OCI-LY3 (cell line): ENCODE measurements at regions not wholly inside any gene's neighbourhood (a gene's known extent, or its start where the extent isn't known, plus 50 kb on each side); places are given as distances from the start of the nearest gene placed in this dataset.
"Not testable (repeated sequence)": the region's sequence is repeated elsewhere in the genome, so short reads cannot be mapped to it uniquely, and the experiment has no call there.

Experiments used
- H2AFZ ChIP-seq: fragments of 200-600, 300-600 bp; shearing (Covaris generic); 2 replicates; pipeline ENCODE4 v1.6.0; 2014; ENCODE audit warnings: antibody characterized with exemption, low read depth, low read length
- H3K27ac ChIP-seq: fragments of 200-600, 300-600 bp; sonication (generic); 2 replicates; pipeline ENCODE4 v1.5.1; 2014; ENCODE audit warnings: mild to moderate bottlenecking, low read length, moderate library complexity, mixed read lengths
- H3K27me3 ChIP-seq: fragments of 200-600, 300-600 bp; sonication (generic); 2 replicates; pipeline ENCODE4 v1.6.1; 2014; ENCODE audit warnings: low read depth, low read length, mixed read lengths
- H3K36me3 ChIP-seq: fragments of 200-600, 300-600 bp; sonication (generic); replicated peaks from 2 replicates; pipeline ENCODE3; 2014; ENCODE audit warnings: low read depth, low read length, mixed read lengths
- H3K4me1 ChIP-seq: fragments of 300-600, 200-600 bp; sonication (generic); 2 replicates; pipeline ENCODE4 v1.6.1; 2014; ENCODE audit warnings: low read length, mixed read lengths
- H3K4me2 ChIP-seq: fragments of 200-600, 300-600 bp; sonication (generic); 2 replicates; pipeline ENCODE4 v1.6.1; 2014; ENCODE audit warnings: low read length, mixed read lengths
- H3K4me3 ChIP-seq: fragments of 300-600, 200-600 bp; sonication (generic); 2 replicates; pipeline ENCODE4 v1.5.1; 2014; ENCODE audit warnings: antibody characterized with exemption, mild to moderate bottlenecking, low read length, moderate library complexity
- H3K79me2 ChIP-seq: fragments of 300-600, 200-600 bp; shearing (Covaris generic); 2 replicates; pipeline ENCODE4 v1.6.1; 2014; ENCODE audit warnings: mild to moderate bottlenecking, low read length, mixed read lengths
- H3K9ac ChIP-seq: fragments of 300-600, 200-600 bp; shearing (Covaris generic); 2 replicates; pipeline ENCODE4 v1.6.0; 2014; ENCODE audit warnings: mild to moderate bottlenecking, low read length, moderate library complexity
- H3K9me3 ChIP-seq: fragments of 200-600, 300-600 bp; shearing (Covaris generic); 2 replicates; pipeline ENCODE4 v1.6.1; 2014; ENCODE audit warnings: low read length, mixed read lengths; ENCODE audit not compliant: insufficient read depth
- H4K20me1 ChIP-seq: fragments of 200-600, 300-600 bp; sonication (generic); 2 replicates; pipeline ENCODE4 v1.6.1; 2016; ENCODE audit warnings: low read length, mixed read lengths; ENCODE audit not compliant: insufficient read depth
- CTCF ChIP-seq: fragments of 200-600, 300-600 bp; sonication (generic); IDR thresholded peaks from 2 replicates; pipeline ENCODE4 v1.5.1; 2014; ENCODE audit warnings: antibody characterized with exemption, low read length, low read depth
- EZH2phosphoT487 ChIP-seq: fragments of 200-600 bp; shearing (Covaris generic); IDR thresholded peaks from 2 replicates; pipeline ENCODE4 v1.6.1; 2018; ENCODE audit warnings: antibody characterized with exemption, mixed run types, low read depth

- Histone ChIP-seq H3K27ac (no peak overlapping the region), H3K9ac (no peak overlapping the region), H3K4me3 (no peak overlapping the region), H3K79me2 (no peaks in the 10 kb centered on the region), H3K9me3 (no peaks in the 10 kb centered on the region), H4K20me1 (no peaks in the 10 kb centered on the region), H3K36me3 (no peaks in the 10 kb centered on the region), H2AFZ (no peak overlapping the region), H3K4me2 (no peak overlapping the region), H3K4me1 (no peaks in the 10 kb centered on the region), H3K27me3 (peaks cover 24% of the 10 kb centered on the region)
- no peak for TF ChIP-seq CTCF
- TF ChIP-seq EZH2phosphoT487, result no peak
These were observed 68.4 kb downstream of the RPL22L1 start for GRCh38 chr3:170801597-170801996.

DNA sequence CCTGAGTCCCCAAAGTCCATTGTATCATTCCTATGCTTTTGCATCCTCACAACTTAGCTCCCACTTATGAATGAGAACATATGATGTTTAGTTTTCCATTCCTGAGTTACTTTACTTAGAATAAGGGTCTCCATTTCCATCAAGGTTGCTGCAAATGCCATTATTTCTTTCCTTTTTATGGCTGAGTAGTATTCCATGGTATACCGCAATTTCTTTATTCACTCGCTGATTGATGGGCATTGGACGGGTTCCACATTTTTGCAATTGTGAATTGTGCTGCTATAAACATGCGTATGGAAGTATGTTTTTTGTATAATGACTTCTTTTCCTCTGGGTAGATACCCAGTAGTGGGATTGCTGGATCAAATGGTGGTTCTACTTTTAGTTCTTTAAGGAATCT lies 69.7 kb downstream of the RPL22L1 start:
- not testable (repeated sequence) for H3K9me3 ChIP-seq, H3K79me2 ChIP-seq, H3K27ac ChIP-seq, H3K9ac ChIP-seq, H3K4me3 ChIP-seq, H3K4me1 ChIP-seq, H3K4me2 ChIP-seq, H3K36me3 ChIP-seq, H4K20me1 ChIP-seq, H2AFZ ChIP-seq
- peaks cover 20% of the 10 kb centered on the region for H3K27me3 ChIP-seq

- no peaks in the 10 kb centered on the region for H3K4me1 ChIP-seq
- H3K9ac ChIP-seq, result no peak overlapping the region
- H3K4me2 ChIP-seq, result no peak overlapping the region
- H3K27me3 ChIP-seq, result peaks cover 17% of the 10 kb centered on the region
- no peaks in the 10 kb centered on the region for H3K79me2 ChIP-seq
- H4K20me1 ChIP-seq, result no peaks in the 10 kb centered on the region
- no peaks in the 10 kb centered on the region for H3K9me3 ChIP-seq
- TF ChIP-seq EZH2phosphoT487 (no peak), CTCF (no peak)
- H3K4me3 ChIP-seq, result no peak overlapping the region
- H3K27ac ChIP-seq, result no peak overlapping the region
- no peaks in the 10 kb centered on the region for H3K36me3 ChIP-seq
- no peak overlapping the region for H2AFZ ChIP-seq
These were observed 71.0 kb downstream of the RPL22L1 start for GRCh38 chr3:170799009-170799408.

DNA sequence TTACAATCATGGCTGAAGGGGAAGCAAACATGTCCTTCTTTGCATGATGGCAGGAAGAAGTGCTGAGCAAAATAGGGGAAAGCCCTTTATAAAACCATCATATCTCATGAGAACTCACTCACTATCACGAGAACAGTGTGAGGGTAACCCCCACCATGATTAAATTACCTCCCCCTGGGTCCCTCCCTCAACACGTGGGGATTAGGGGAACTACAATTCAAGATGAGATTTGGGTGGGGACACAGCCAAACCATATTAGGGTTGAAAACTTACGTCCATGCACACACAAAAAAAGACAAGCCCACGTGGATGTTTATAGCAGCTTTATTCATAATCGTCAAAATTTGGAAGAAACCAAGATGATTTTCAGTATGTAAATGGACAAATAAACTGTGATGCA lies 72.3 kb downstream of the RPL22L1 start:
- TF ChIP-seq EZH2phosphoT487, result no peak
- TF ChIP-seq CTCF, result no peak
- no peaks in the 10 kb centered on the region for H3K79me2 ChIP-seq
- no peaks in the 10 kb centered on the region for H3K9me3 ChIP-seq
- no peak overlapping the region for H3K27ac ChIP-seq
- no peaks in the 10 kb centered on the region for H4K20me1 ChIP-seq
- H3K4me2 ChIP-seq, result no peak overlapping the region
- H3K4me3 ChIP-seq, result no peak overlapping the region
- H3K36me3 ChIP-seq, result no peaks in the 10 kb centered on the region
- H3K9ac ChIP-seq, result no peak overlapping the region
- H3K27me3 ChIP-seq, result peaks cover 16% of the 10 kb centered on the region
- H2AFZ ChIP-seq, result no peak overlapping the region
- no peaks in the 10 kb centered on the region for H3K4me1 ChIP-seq

- H2AFZ ChIP-seq, result no peak overlapping the region
- TF ChIP-seq CTCF, result no peak
- no peak for TF ChIP-seq EZH2phosphoT487
These were observed 77.5 kb downstream of the RPL22L1 start for GRCh38 chr3:170792471-170792870.

More at GRCh38 chr3:170792471-170792870, 77.5 kb downstream of the RPL22L1 start:
- Histone ChIP-seq H3K27me3 (peaks cover 10% of the 10 kb centered on the region; the same call in 1 of the 2 replicates), H3K9ac (no peak overlapping the region), H3K79me2 (no peaks in the 10 kb centered on the region), H3K4me3 (no peak overlapping the region), H4K20me1 (no peaks in the 10 kb centered on the region), H3K4me2 (no peak overlapping the region), H3K36me3 (no peaks in the 10 kb centered on the region), H3K27ac (no peak overlapping the region), H3K4me1 (no peaks in the 10 kb centered on the region), H3K9me3 (no peaks in the 10 kb centered on the region)
